SHP77 (cell line): ENCODE measurements at regions not wholly inside any gene's neighbourhood (a gene's known extent, or its start where the extent isn't known, plus 50 kb on each side); places are given as distances from the start of the nearest gene placed in this dataset.
"Not testable (repeated sequence)": the region's sequence is repeated elsewhere in the genome, so short reads cannot be mapped to it uniquely, and the experiment has no call there.

Experiments used
- DNase-seq, 2 experiments: peaks; one replicate each; lab custom pipeline; 2025; lab: John Stamatoyannopoulos, UW

DNA sequence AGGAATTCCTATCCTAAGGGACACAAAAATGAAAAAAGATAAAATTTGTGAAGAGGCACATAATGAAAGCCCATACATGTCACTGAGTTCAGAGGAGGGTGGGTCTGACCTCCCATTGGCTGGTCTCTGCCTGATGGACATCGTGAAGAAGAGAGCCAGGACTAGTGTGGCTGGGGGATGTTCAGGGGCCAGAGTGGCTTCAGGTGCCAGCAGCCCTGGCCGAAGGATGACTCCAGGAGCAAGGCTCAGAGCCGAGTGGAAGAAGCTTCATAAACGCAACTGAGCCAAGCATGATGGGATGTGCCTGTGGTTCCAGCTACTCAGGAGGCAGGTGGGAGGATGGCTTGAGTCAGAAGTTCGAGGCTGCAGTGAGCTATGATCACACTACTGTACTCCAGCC lies 56.9 kb upstream of the ATP5PO start:
- DNase-seq = no peak

DNA sequence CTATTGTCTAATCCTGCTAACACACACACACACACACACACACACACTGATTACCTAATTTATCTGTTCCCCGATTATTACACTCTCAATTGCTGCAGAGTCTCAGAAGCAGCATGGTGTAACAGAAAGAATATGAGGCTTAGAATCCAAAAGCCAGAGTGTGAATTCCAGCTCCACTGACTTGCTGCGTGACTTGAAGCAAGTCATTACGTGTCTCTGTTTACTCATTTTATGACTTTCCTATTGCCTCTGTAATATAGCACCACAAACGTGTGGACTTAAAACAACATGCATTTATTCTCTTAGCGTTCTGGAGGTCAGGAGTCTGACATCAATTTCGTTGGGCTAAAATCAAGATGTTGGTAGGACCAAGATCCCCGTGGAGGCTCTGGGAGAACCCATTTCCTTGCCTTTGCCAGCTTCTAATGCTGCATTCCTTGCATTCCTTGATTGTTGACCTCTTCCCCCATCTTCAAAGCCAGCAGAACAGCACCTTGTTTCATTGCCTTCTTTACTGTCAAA lies 55.9 kb upstream of the ATP5PO start:
- DNase-seq = peak; percentile 11 to 38

DNA sequence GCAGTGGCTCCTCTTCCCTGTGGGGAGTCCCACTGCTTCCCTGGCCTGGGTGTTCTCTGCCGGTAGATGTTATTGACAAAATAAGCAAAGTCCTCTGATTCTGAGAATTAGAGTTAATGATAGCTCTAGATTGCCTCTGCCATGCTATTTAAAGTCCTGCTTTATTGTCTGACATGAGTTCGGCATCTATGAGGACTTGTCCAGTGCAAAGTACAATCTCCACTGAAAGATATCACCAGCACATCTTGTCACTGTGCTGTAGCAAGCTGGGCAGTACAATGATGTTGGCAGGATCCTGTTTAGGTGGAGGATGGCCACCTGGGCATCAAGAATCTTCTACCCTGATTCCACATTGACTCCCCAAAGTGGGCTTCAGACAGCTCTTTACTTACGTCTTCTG lies 54.0 kb upstream of the ATP5PO start:
- no peak for DNase-seq

DNA sequence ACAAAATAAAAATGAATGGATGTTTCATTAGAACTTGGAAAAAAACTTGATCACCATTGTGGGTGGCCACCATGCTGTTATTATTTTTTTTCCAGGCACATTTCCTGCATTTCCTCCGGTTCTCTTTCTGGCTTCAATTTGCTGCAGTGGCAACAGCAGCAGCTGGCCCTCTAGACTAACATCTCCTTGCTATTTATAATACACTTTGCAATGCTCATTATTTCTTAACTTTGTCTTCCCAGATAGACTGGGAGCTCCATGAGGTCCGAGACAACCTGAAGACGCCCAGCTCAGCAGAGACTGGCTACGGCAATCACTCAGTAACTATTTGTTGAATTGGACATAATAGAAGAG lies 53.4 kb upstream of the ATP5PO start:
- DNase-seq = no peak

DNA sequence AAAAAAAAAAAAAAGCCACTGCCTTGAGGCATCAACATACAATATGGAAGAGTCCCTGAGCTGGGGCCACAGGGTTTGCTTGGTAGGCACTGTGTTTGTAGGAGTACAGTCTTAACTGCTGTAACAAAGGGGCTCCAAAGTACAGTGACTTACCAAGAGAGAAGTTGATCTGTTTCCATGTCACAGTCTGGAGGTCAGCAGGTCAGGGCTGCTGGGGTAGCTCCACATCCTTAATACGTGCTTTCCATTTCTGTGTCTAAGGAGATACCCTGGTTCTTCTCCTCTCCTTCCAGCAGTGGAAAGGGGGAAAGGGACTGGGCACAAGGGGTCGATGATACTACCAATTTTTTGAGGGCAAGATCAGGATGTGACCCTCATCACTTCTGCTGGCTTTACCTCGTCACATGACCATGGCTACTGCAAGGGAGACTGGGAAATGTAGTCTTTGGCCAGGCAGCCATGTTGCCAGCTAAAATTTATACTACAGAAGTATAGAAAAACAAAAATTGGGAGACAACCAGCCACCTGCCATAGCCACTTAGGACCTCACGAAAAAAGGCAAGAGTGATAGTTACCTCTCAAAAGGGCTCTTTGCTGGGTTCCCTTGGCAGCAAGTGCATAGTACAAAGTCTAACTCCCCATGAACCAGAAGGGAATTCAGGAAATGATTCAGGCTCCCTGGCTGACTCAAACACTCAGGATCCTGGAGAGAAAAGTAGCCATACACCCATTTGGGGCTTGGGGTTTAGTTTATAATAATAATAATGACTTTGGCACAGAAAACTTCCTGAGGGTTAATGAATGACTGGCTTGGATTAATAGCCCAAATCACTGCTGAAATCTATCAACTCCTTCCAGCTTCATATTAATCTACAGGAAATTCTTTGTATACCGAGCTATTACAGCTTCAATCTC lies 52.7 kb upstream of the ATP5PO start:
- no peak for DNase-seq

DNA sequence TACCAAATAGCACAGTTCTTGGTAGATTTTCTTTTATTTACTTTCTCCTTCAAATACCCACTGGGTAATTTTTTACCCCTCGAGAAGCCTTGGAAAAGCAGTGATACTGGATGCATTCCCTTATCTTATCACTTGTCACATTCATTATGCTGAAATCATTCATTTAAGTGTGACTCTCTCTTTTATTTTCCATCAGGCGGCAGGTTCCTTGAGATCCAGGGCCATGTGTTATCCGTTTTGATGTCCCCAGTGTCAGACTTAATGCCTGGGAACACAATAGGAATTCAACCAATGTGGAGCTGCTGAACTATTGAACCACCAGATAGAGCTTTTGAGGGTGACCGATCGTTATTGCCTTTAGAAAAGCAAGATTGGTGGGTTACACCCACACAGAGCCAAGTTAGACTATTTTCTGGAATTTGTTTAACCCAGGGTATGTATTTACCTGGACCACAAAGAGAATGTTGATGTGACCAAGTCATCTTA lies 51.5 kb upstream of the ATP5PO start:
- DNase-seq = no peak

DNA sequence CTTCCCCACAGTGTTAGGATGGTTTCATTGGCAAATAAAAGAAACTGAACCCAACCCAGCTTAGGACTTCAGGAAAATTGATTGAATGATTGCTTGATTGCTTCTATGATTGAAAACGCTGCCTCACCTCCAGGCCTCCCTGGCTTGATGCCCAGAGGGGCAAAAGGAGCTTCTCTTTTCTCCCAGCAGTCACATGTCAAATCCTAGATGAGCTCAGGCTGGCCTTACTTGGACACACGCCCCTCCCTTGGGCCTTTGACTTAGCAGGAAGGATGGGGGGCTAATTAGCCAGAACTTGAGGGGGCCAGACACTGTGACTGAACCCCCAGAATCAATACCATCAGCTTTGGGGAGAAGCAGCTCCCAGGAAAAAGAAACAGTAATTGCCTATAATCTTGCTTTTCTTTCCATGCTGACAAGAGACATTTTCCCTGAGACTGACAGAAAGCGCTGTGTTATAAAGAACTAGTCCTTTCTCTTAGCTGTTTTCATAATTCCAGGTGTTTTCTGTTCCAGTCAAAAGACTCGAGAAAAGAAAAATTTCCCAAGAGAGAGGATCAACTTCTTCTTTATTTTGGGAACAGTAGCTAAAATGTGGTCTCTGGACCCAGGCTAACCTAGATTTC lies 50.8 kb upstream of the ATP5PO start:
- DNase-seq = no peak

DNA sequence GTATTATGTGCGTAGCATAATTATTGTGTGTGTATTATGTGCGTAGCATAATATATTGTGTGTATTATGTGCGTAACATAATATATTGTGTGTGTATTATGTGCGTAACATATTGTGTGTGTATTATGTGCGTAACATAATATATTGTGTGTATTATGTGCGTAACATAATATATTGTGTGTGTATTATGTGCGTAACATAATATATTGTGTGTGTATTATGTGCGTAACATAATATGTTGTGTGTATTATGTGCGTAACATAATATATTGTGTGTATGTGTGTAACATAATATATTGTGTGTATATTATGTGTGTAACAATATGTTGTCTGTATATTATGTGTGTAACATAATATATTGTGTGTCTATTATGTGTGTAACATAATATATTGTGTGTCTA lies 50.1 kb upstream of the ATP5PO start:
- not testable (repeated sequence) for DNase-seq
